ENCODE measurements at regions not wholly inside any gene's neighbourhood (a gene's known extent, or its start where the extent isn't known, plus 50 kb on each side); places are given as distances from the start of the nearest gene placed in this dataset.

DNA sequence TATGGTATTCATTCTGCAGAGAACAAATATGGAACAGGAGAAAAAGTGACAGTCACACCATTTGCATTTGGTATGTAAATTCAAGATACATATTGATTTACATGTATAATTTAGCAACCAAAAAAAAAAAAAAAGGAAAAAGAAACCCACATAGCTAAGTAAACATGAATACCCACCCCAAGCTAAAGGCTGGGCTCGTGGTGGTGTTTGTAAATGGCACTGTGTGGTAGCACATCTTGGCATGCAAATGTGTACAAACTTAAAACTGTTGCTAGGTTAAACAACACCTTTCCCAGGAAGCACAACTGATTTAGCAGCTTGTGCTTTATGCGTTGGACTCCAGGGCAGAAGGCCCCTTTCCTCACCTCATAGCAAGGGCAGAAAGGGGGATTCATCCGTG, 481.1 kb upstream of the CELF4 start (continued):
- TF ChIP-seq, protein P1, sequence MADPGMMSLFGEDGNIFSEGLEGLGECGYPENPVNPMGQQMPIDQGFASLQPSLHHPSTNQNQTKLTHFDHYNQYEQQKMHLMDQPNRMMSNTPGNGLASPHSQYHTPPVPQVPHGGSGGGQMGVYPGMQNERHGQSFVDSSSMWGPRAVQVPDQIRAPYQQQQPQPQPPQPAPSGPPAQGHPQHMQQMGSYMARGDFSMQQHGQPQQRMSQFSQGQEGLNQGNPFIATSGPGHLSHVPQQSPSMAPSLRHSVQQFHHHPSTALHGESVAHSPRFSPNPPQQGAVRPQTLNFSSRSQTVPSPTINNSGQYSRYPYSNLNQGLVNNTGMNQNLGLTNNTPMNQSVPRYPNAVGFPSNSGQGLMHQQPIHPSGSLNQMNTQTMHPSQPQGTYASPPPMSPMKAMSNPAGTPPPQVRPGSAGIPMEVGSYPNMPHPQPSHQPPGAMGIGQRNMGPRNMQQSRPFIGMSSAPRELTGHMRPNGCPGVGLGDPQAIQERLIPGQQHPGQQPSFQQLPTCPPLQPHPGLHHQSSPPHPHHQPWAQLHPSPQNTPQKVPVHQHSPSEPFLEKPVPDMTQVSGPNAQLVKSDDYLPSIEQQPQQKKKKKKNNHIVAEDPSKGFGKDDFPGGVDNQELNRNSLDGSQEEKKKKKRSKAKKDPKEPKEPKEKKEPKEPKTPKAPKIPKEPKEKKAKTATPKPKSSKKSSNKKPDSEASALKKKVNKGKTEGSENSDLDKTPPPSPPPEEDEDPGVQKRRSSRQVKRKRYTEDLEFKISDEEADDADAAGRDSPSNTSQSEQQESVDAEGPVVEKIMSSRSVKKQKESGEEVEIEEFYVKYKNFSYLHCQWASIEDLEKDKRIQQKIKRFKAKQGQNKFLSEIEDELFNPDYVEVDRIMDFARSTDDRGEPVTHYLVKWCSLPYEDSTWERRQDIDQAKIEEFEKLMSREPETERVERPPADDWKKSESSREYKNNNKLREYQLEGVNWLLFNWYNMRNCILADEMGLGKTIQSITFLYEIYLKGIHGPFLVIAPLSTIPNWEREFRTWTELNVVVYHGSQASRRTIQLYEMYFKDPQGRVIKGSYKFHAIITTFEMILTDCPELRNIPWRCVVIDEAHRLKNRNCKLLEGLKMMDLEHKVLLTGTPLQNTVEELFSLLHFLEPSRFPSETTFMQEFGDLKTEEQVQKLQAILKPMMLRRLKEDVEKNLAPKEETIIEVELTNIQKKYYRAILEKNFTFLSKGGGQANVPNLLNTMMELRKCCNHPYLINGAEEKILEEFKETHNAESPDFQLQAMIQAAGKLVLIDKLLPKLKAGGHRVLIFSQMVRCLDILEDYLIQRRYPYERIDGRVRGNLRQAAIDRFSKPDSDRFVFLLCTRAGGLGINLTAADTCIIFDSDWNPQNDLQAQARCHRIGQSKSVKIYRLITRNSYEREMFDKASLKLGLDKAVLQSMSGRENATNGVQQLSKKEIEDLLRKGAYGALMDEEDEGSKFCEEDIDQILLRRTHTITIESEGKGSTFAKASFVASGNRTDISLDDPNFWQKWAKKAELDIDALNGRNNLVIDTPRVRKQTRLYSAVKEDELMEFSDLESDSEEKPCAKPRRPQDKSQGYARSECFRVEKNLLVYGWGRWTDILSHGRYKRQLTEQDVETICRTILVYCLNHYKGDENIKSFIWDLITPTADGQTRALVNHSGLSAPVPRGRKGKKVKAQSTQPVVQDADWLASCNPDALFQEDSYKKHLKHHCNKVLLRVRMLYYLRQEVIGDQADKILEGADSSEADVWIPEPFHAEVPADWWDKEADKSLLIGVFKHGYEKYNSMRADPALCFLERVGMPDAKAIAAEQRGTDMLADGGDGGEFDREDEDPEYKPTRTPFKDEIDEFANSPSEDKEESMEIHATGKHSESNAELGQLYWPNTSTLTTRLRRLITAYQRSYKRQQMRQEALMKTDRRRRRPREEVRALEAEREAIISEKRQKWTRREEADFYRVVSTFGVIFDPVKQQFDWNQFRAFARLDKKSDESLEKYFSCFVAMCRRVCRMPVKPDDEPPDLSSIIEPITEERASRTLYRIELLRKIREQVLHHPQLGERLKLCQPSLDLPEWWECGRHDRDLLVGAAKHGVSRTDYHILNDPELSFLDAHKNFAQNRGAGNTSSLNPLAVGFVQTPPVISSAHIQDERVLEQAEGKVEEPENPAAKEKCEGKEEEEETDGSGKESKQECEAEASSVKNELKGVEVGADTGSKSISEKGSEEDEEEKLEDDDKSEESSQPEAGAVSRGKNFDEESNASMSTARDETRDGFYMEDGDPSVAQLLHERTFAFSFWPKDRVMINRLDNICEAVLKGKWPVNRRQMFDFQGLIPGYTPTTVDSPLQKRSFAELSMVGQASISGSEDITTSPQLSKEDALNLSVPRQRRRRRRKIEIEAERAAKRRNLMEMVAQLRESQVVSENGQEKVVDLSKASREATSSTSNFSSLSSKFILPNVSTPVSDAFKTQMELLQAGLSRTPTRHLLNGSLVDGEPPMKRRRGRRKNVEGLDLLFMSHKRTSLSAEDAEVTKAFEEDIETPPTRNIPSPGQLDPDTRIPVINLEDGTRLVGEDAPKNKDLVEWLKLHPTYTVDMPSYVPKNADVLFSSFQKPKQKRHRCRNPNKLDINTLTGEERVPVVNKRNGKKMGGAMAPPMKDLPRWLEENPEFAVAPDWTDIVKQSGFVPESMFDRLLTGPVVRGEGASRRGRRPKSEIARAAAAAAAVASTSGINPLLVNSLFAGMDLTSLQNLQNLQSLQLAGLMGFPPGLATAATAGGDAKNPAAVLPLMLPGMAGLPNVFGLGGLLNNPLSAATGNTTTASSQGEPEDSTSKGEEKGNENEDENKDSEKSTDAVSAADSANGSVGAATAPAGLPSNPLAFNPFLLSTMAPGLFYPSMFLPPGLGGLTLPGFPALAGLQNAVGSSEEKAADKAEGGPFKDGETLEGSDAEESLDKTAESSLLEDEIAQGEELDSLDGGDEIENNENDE (IDR thresholded peaks at IDR 0.05; ENCODE audit: insufficient replicate concordance, low read length), result no peak
- TF ChIP-seq EZH2 (IDR thresholded peaks at IDR 0.05; ENCODE audit: low read depth, low read length, severe bottlenecking) (no peak), CHD1 (IDR thresholded peaks at IDR 0.05; ENCODE audit: low read depth, low read length) (no peak), GTF2F1 (IDR thresholded peaks at IDR 0.05; ENCODE audit: borderline replicate concordance, low read depth, low read length) (no peak), TCF12 (IDR thresholded peaks at IDR 0.05; ENCODE audit: low read depth, low read length) (no peak), EP300 (IDR thresholded peaks at IDR 0.05; ENCODE audit: borderline replicate concordance in 1 of 2, low read depth in 2 of 2, low read length in 2 of 2) (no peak), NANOG (IDR thresholded peaks at IDR 0.05; ENCODE audit: insufficient read depth, low read depth, low read length, poor library complexity, severe bottlenecking) (no peak)
- TF ChIP-seq, protein P2, sequence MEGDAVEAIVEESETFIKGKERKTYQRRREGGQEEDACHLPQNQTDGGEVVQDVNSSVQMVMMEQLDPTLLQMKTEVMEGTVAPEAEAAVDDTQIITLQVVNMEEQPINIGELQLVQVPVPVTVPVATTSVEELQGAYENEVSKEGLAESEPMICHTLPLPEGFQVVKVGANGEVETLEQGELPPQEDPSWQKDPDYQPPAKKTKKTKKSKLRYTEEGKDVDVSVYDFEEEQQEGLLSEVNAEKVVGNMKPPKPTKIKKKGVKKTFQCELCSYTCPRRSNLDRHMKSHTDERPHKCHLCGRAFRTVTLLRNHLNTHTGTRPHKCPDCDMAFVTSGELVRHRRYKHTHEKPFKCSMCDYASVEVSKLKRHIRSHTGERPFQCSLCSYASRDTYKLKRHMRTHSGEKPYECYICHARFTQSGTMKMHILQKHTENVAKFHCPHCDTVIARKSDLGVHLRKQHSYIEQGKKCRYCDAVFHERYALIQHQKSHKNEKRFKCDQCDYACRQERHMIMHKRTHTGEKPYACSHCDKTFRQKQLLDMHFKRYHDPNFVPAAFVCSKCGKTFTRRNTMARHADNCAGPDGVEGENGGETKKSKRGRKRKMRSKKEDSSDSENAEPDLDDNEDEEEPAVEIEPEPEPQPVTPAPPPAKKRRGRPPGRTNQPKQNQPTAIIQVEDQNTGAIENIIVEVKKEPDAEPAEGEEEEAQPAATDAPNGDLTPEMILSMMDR (IDR thresholded peaks at IDR 0.05; ENCODE audit: control extremely low read depth in 1 of 3, insufficient read depth in 1 of 3, low read depth in 1 of 3, low read length in 3 of 3), result no peak

All from H1 (cell line).